Activated effector memory CD4-positive, alpha-beta T cell treated with Interleukin-2 at 50 U/mL for 16 hours (primary cell): ENCODE measurements at regions not wholly inside any gene's neighbourhood (a gene's known extent, or its start where the extent isn't known, plus 50 kb on each side); places are given as distances from the start of the nearest gene placed in this dataset.
"Not testable (repeated sequence)": the region's sequence is repeated elsewhere in the genome, so short reads cannot be mapped to it uniquely, and the experiment has no call there.

Experiments
- DNase-seq: peaks from one replicate; pipeline ENCODE4 v3.0.0-alpha.2; 2020

GRCh38 chr5:152177626-152178349 is 227.3 kb downstream of the NMUR2 start:
- no peak for DNase-seq

DNA sequence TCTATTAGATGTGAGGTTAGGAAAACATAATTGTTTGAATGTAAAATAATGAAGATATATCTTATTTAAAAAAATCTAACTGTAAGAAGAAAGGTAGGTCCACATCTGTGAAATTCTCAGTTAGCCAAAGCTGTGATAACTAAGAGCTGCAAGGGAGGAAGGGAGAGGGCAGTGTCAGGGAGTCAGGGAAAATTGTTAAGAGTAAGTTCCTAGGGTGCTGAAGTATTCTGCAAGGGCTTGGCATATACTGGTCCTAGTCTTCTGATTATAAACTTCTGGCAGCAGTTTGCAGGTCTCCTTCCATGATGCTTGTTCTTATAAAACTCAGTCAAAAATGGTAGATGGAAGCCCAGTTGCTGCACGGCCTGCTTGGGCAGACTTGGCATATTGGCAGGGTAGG is 233.2 kb downstream of the NMUR2 start:
- DNase-seq: no peak

- DNase-seq: no peak
These were observed 234.7 kb downstream of the NMUR2 start for GRCh38 chr5:152170350-152170749.

GRCh38 chr5:152164860-152165259 is 240.2 kb upstream of the GLRA1 start:
- DNase-seq: no peak

- not testable (repeated sequence) for DNase-seq
These were observed 235.2 kb upstream of the GLRA1 start for GRCh38 chr5:152159894-152160293.

GRCh38 chr5:152154452-152154851 is 229.8 kb upstream of the GLRA1 start:
- DNase-seq: not testable (repeated sequence)

- no peak for DNase-seq
These were observed 227.3 kb upstream of the GLRA1 start for GRCh38 chr5:152151940-152152339.

- no peak for DNase-seq
These were observed 226.5 kb upstream of the GLRA1 start for GRCh38 chr5:152151113-152151512.

DNA sequence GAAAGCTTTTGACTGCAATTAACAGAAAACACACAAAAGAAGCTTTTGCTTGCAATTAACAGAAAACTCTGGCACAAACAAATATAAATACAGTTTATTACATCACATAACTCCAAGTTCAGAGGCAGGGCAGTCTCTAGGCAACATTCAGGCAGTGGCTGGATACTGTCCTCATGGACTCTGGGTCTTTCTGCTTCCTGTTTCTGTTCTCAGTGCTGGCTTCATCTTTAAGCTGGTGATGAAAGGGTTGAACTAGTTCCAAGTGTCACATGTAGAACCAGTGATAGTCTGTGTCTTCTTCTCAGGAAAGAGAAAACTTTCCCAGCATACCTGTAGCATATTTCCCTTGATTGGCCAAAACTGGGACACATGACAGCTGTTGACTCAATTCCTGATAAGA is 222.6 kb upstream of the GLRA1 start:
- DNase-seq: no peak

DNA sequence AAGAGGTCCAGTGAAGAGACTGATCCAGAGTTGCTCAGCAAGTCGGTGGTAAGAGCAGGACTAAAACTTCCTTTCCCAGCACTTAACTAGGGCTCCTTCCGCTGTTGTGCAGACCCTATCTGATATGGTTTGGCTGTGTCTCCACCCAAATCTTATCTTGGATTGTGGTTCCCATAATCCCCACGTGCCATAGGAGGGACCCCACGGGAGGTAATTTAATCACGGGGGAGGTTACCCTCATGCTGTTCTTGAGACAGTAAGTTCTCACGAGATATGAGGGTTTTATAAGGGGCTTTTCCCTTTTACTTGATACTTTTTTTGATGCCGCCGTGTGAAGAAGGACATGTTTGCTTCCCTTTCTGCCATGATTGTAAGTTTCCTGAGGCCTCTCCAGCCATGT is 221.9 kb upstream of the GLRA1 start:
- DNase-seq: no peak

DNA sequence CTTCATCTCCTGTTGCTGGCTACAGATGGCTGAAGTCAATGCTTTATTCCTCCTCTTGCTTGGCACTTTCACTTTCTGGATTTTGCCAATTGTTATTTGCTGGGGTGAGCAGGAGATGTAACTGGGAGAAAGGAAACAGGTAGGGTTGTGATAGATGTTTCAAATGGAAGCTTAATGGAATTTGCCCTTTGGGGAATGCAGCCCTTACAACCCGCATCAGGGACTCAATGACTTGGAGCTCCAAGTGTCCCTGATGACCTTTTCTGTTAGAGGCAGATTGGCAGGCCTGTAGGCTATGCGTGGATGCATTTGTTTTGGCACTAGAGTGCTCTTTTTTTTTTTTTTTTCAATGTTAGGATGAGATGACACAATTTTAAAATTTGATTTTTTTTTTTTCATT is 219.9 kb upstream of the GLRA1 start:
- DNase-seq: no peak

GRCh38 chr5:152144030-152144429 is 219.4 kb upstream of the GLRA1 start:
- DNase-seq: no peak

DNA sequence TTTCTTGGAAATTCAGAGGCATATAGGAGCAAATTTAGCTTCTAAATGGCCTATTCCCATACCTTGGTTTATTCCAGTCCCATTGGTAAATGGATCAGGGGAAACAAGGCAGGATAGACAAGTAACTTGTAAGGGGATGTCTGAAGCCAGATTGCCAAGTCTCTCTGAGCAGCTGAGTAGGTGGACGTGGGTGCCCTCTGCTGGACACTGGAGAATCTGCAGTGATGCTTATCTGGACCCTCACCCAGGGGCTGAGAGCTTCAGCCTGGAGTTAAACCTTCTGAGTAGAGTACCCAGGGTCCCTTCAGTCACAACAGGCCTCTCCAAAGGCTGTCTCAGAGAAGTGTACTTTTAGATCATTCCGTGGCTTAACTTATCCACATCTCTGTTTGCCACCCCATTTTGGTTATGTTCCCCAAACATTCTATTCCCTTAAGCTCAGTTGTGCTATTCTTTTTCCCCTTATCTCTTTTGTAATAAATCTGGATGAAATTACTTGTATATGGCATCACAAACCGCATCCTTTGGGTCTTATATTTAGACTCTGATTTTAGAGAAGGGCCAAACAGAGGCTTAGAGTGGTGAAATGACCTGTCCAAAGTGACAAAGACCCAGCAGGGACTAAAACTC is 218.3 kb upstream of the GLRA1 start:
- DNase-seq: peak; percentile 34

DNA sequence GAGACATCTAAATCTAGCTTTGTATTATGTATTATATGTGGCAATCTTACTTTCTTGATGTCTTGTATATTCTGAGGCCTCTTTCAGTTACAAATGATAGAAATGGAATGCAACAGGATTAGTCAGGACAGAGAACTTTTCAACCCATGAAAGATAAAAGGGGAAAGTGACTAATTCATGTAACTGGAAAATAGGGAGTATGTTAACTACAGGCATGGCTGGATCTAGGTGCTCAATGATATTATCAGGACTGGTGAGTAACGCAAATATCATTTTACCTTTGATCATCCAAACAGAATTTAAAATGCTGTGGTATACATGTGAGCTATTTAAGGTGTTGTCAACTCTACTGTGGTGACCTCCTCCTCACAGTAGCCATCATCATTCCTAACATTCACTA is 215.7 kb upstream of the GLRA1 start:
- no peak for DNase-seq

GRCh38 chr5:152137063-152137462 is 212.4 kb upstream of the GLRA1 start:
- no peak for DNase-seq

DNA sequence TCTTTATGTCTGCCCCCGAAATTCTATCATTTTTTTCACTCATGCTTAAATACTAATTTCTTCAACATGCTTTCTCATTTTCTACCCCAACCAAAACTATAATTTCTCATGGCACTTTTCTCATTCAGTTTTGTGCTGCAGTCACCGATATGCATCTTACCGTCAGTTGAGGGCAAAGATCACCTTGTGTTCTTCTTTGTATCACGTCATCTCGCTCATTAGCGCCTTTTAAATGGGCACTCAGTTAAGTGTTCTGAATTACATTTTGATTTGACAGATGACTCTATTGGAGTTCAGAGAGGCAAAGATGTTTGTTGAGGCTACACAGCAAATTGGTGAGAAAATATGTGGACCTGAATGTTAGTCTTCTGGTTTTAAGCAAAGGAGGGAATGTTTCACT is 211.7 kb upstream of the GLRA1 start:
- DNase-seq: no peak

DNA sequence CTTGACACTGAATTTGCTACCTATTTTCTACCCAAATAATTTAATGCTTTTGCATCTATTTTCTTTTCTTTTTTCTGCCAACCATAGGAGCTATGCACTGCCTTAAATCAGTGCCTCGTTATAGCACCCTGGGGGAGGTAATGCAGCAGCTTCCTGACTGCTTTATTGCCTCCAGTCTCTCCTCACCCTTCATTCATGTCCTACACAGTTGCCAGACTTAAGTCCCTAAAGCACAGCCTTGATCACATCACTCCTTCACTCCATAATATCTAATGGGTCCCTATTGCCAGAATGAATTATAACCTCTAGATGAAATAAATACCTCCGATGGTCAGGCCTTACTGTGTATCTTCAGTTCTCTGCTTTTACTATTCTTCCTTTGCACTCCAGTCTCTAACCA is 211.2 kb upstream of the GLRA1 start:
- DNase-seq: no peak

DNA sequence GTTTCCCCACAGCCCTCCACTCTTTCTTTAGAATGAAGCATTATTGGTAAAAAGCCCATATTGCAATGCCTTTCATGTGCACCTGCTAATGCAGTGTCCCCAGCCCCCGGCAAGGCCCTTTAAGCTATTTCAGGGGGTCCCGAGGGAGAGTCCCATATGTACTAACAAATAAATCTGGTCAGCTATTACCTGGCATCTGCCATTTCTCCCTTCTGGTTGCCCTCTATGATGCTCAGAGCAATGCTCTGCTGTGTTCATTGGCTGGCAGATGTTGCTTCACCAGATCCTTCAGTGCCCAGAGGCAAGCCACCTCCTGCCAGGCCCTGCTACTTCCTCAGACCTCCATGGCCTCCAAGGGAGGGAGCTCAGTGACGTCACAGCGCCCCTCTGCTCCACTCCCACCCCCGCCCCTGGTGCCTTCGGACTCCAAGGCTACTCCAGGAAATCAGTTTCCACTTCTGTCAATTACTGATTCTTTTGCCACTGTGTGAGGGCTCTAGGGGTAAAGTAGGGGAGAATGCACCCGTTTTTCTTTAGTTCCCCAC is 201.1 kb upstream of the GLRA1 start:
- DNase-seq: no peak

GRCh38 chr5:152124409-152125041 is 199.9 kb upstream of the GLRA1 start:
- DNase-seq: no peak

GRCh38 chr5:152118676-152119470 is 194.2 kb upstream of the GLRA1 start:
- DNase-seq: no peak

DNA sequence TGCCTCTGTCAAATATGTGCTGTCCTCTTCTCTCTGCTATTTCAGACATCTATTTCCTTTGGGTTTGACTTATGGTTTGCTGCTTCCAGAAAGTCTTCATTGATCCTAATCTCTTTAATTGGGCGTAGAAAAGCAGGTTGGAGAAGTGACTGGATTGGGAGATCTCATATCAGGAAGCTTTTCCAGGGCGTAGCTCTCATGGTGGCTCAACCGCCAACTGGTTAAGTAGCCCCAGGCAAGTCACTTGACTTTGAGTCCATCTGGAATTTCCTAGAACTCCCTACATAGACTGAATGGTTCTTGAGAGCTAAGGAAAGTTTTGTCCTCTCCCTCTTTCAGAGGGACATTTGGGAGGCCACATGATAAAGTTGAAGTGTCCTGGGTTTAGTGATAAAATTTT is 192.3 kb upstream of the GLRA1 start:
- no peak for DNase-seq

DNA sequence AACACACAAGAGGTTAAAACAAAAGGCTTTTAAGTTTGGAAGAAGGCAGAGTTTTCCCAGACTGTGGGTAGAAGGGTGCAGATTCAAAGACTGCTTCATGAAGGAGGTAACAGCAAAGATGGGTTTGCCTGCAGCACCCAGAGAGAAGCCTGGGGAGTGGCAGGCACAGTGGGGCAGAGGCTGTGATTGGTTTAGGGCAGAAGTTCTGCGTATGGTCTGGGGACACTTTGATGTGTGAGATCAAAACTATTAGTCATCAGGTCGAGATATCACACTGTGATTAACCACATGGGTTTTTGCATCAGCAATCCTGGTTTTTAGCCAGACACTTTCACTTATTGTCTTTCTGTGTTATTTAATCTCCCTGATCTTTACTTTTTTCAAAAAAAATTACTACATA is 188.8 kb upstream of the GLRA1 start:
- DNase-seq: peak; percentile 44

GRCh38 chr5:152107220-152107619 is 182.6 kb upstream of the GLRA1 start:
- no peak for DNase-seq
